Omental fat pad (tissue), 3 donors: ENCODE measurements at regions not wholly inside any gene's neighbourhood (a gene's known extent, or its start where the extent isn't known, plus 50 kb on each side); places are given as distances from the start of the nearest gene placed in this dataset.

Experiments used
- ATAC-seq: fragments of 150-250 bp; one replicate; pipeline ENCODE4 v1.9.1; 2016; ENCODE audit warnings: mild to moderate bottlenecking, moderate library complexity; ENCODE audit not compliant: low FRiP score
- DNase-seq: peaks from one replicate; pipeline ENCODE4 v3.0.0-alpha.2; 2019; ENCODE audit warnings: low spot score
- CTCF ChIP-seq, 3 donors: fragments of 450-650 bp; IDR thresholded peaks; one replicate each; pipeline ENCODE4 v1.5.1; 2016 to 2017; ENCODE audit warnings: antibody characterized with exemption in 3 of 3, mild to moderate bottlenecking in 3 of 3, moderate library complexity in 2 of 3

GRCh38 chr14:38761033-38761432 is 342.0 kb downstream of the SEC23A start:
- DNase-seq (no peak), ATAC-seq (no peak)
- TF ChIP-seq CTCF (IDR thresholded peaks at IDR 0.05) = no peak

GRCh38 chr14:38758661-38759060 is 344.4 kb downstream of the SEC23A start:
- DNase-seq = no peak
- no peak for TF ChIP-seq CTCF (IDR thresholded peaks at IDR 0.05)

GRCh38 chr14:38755036-38755435 is 348.0 kb downstream of the SEC23A start:
- ATAC-seq (no peak), DNase-seq (no peak)
- no peak for TF ChIP-seq CTCF (IDR thresholded peaks at IDR 0.05)

More at GRCh38 chr14:38758661-38759060, 344.4 kb downstream of the SEC23A start:
- ATAC-seq = no peak

GRCh38 chr14:38752750-38753149 is 350.3 kb downstream of the SEC23A start:
- DNase-seq (no peak), ATAC-seq (no peak)
- no peak for TF ChIP-seq CTCF (IDR thresholded peaks at IDR 0.05)

- TF ChIP-seq CTCF (IDR thresholded peaks at IDR 0.05) = no peak
- ATAC-seq = no peak
Observed at GRCh38 chr14:38752341-38752740, 350.7 kb downstream of the SEC23A start.

GRCh38 chr14:38751459-38751858 is 351.6 kb downstream of the SEC23A start:
- no peak for ATAC-seq
- no peak for TF ChIP-seq CTCF (IDR thresholded peaks at IDR 0.05)
- DNase-seq = no peak

More at GRCh38 chr14:38752341-38752740, 350.7 kb downstream of the SEC23A start:
- no peak for DNase-seq

- ATAC-seq (no peak), DNase-seq (no peak)
- TF ChIP-seq CTCF (IDR thresholded peaks at IDR 0.05) = no peak
Observed at GRCh38 chr14:38749936-38750335, 353.1 kb downstream of the SEC23A start.
